HL-60 (cell line): ENCODE measurements at regions not wholly inside any gene's neighbourhood (a gene's known extent, or its start where the extent isn't known, plus 50 kb on each side); places are given as distances from the start of the nearest gene placed in this dataset.

Source experiments
- DNase-seq, 2 experiments: peaks; one replicate each; pipeline ENCODE4 v3.0.0-alpha.2; 2010 to 2020; ENCODE audit warnings: low read depth in 1 of 2, low spot score in 1 of 2
- H3K27ac ChIP-seq: fragments of 250-450 bp; sonication (Bioruptor Pico); replicated peaks from 2 replicates; pipeline ENCODE4 v1.5.1; 2020; ENCODE audit warnings: mild to moderate bottlenecking, moderate library complexity
- H3K27me3 ChIP-seq: fragments of 250-450 bp; sonication (Bioruptor Pico); 2 replicates; pipeline ENCODE4 v1.5.1; 2021; ENCODE audit warnings: mild to moderate bottlenecking, moderate library complexity; ENCODE audit not compliant: insufficient read depth, poor library complexity, severe bottlenecking
- H3K4me3 ChIP-seq: replicated peaks from 2 replicates; pipeline ENCODE4 v1.5.1; 2011; ENCODE audit warnings: mild to moderate bottlenecking, control low read depth, low read length; ENCODE audit not compliant: insufficient read depth
- CTCF ChIP-seq: IDR thresholded peaks from one replicate; pipeline ENCODE4 v1.5.1; 2011; ENCODE audit warnings: low read length, control low read depth, inconsistent platforms; ENCODE audit not compliant: insufficient read depth
- GABPA ChIP-seq: IDR thresholded peaks from 2 replicates; pipeline ENCODE4 v1.6.1; 2012; ENCODE audit warnings: low read depth
- POLR2AphosphoS5 ChIP-seq: IDR thresholded peaks from 2 replicates; pipeline ENCODE4 v1.6.1; 2012; ENCODE audit warnings: low read depth
- REST ChIP-seq: IDR thresholded peaks from 2 replicates; pipeline ENCODE4 v1.6.1; 2012; ENCODE audit warnings: low read depth; ENCODE audit not compliant: insufficient replicate concordance
- SPI1 ChIP-seq: IDR thresholded peaks from 2 replicates; pipeline ENCODE4 v1.6.1; 2012; ENCODE audit warnings: low read depth, mild to moderate bottlenecking, borderline replicate concordance

GRCh38 chr9:30944225-30944569, 1440.2 kb upstream of the ACO1 start:
- Histone ChIP-seq H3K4me3 (no peak overlapping the region), H3K27ac (no peak overlapping the region), H3K27me3 (no peaks in the 10 kb centered on the region)
- no peak for DNase-seq
- TF ChIP-seq GABPA (no peak), CTCF (no peak), REST (no peak), SPI1 (no peak), POLR2AphosphoS5 (no peak)

- Histone ChIP-seq H3K27ac (no peak overlapping the region), H3K4me3 (no peak overlapping the region), H3K27me3 (no peaks in the 10 kb centered on the region)
- TF ChIP-seq SPI1: no peak
- no peak for TF ChIP-seq GABPA
- TF ChIP-seq REST: no peak
- no peak for TF ChIP-seq CTCF
- no peak for TF ChIP-seq POLR2AphosphoS5
- DNase-seq: no peak
These were observed 1439.6 kb upstream of the ACO1 start for GRCh38 chr9:30944741-30945280.

- no peak overlapping the region for H3K27ac ChIP-seq
- no peak overlapping the region for H3K4me3 ChIP-seq
- H3K27me3 ChIP-seq: no peaks in the 10 kb centered on the region
- DNase-seq: no peak
- TF ChIP-seq POLR2AphosphoS5 (no peak), REST (no peak), SPI1 (no peak), CTCF (no peak), GABPA (no peak)
These were observed 1420.1 kb upstream of the ACO1 start for GRCh38 chr9:30964332-30964731.
